ENCODE measurements at regions not wholly inside any gene's neighbourhood (a gene's known extent, or its start where the extent isn't known, plus 50 kb on each side); places are given as distances from the start of the nearest gene placed in this dataset.

GRCh38 chr14:71521238-71522135, 410.7 kb upstream of the RGS6 start:
- DNase-seq: no peak

GRCh38 chr14:71523630-71524319, 408.5 kb upstream of the RGS6 start:
- DNase-seq: no peak

GRCh38 chr14:71524320-71524982, 407.8 kb upstream of the RGS6 start:
- no peak for DNase-seq

GRCh38 chr14:71525663-71526221, 406.5 kb upstream of the RGS6 start:
- DNase-seq: no peak

GRCh38 chr14:71526388-71526787, 405.8 kb upstream of the RGS6 start:
- no peak for DNase-seq

GRCh38 chr14:71527838-71528237, 404.4 kb upstream of the RGS6 start:
- DNase-seq: no peak

GRCh38 chr14:71529848-71530247, 402.4 kb upstream of the RGS6 start:
- DNase-seq: peak in 1 of 2 experiments; percentile 22

GRCh38 chr14:71532344-71532743, 399.9 kb upstream of the RGS6 start:
- peak; percentile 21 to 31 for DNase-seq

- DNase-seq: no peak
Observed at GRCh38 chr14:71532790-71533189, 399.4 kb upstream of the RGS6 start.

GRCh38 chr14:71533390-71533789, 398.8 kb upstream of the RGS6 start:
- no peak for DNase-seq

GRCh38 chr14:71533800-71534199, 398.4 kb upstream of the RGS6 start:
- DNase-seq: no peak

- DNase-seq: no peak
Observed at GRCh38 chr14:71534506-71534905, 397.7 kb upstream of the RGS6 start.

- DNase-seq: no peak
Observed at GRCh38 chr14:71536015-71536740, 396.1 kb upstream of the RGS6 start.

GRCh38 chr14:71536927-71537772, 395.1 kb upstream of the RGS6 start:
- DNase-seq: no peak

GRCh38 chr14:71538288-71538687, 393.9 kb upstream of the RGS6 start:
- DNase-seq: no peak

GRCh38 chr14:71538938-71539649, 393.1 kb upstream of the RGS6 start:
- DNase-seq: no peak

GRCh38 chr14:71539650-71540285, 392.5 kb upstream of the RGS6 start:
- DNase-seq: no peak

- DNase-seq: no peak
Observed at GRCh38 chr14:71541271-71541670, 391.0 kb upstream of the RGS6 start.

GRCh38 chr14:71541973-71542690, 390.1 kb upstream of the RGS6 start:
- no peak for DNase-seq
